HG03565 (cell line): ENCODE measurements at regions not wholly inside any gene's neighbourhood (a gene's known extent, or its start where the extent isn't known, plus 50 kb on each side); places are given as distances from the start of the nearest gene placed in this dataset.

Source experiments
- ATAC-seq: cut with Tn5 transposase; IDR thresholded peaks from one replicate; pipeline ENCODE4 v1.9.1; 2021; ENCODE audit warnings: mild to moderate bottlenecking, moderate library complexity; ENCODE audit not compliant: unreplicated experiment

GRCh38 chr3:59547874-59548273 lies 498.0 kb upstream of the CFAP20DC start:
- no peak for ATAC-seq

- ATAC-seq: no peak
Measured at GRCh38 chr3:59546522-59546921, 496.7 kb upstream of the CFAP20DC start.

- no peak for ATAC-seq
Measured at GRCh38 chr3:59545374-59545773, 495.5 kb upstream of the CFAP20DC start.

- no peak for ATAC-seq
Measured at GRCh38 chr3:59542276-59542675, 492.5 kb upstream of the CFAP20DC start.

- peak; percentile 83 for ATAC-seq
Measured at GRCh38 chr3:59540696-59541095, 490.9 kb upstream of the CFAP20DC start.

GRCh38 chr3:59540241-59540640 lies 490.4 kb upstream of the CFAP20DC start:
- no peak for ATAC-seq

GRCh38 chr3:59538753-59539432 lies 489.1 kb upstream of the CFAP20DC start:
- ATAC-seq: no peak

GRCh38 chr3:59535791-59536221 lies 486.0 kb upstream of the CFAP20DC start:
- ATAC-seq: no peak

GRCh38 chr3:59531994-59532393 lies 482.2 kb upstream of the CFAP20DC start:
- ATAC-seq: no peak

GRCh38 chr3:59531066-59531745 lies 481.4 kb upstream of the CFAP20DC start:
- no peak for ATAC-seq

GRCh38 chr3:59528251-59528650 lies 478.4 kb upstream of the CFAP20DC start:
- no peak for ATAC-seq

GRCh38 chr3:59527493-59527892 lies 477.7 kb upstream of the CFAP20DC start:
- no peak for ATAC-seq

- ATAC-seq: no peak
Measured at GRCh38 chr3:59526999-59527398, 477.2 kb upstream of the CFAP20DC start.

GRCh38 chr3:59522550-59522949 lies 472.7 kb upstream of the CFAP20DC start:
- no peak for ATAC-seq

GRCh38 chr3:59519094-59519493 lies 469.3 kb upstream of the CFAP20DC start:
- ATAC-seq: no peak

- no peak for ATAC-seq
Measured at GRCh38 chr3:59518283-59519055, 468.6 kb upstream of the CFAP20DC start.

GRCh38 chr3:59517388-59517787 lies 467.6 kb upstream of the CFAP20DC start:
- no peak for ATAC-seq

GRCh38 chr3:59515966-59516365 lies 466.1 kb upstream of the CFAP20DC start:
- ATAC-seq: no peak

- ATAC-seq: no peak
Measured at GRCh38 chr3:59514865-59515482, 465.1 kb upstream of the CFAP20DC start.

GRCh38 chr3:59513570-59513969 lies 463.7 kb upstream of the CFAP20DC start:
- no peak for ATAC-seq

GRCh38 chr3:59512066-59512465 lies 462.2 kb upstream of the CFAP20DC start:
- ATAC-seq: no peak
